ENCODE measurements at regions not wholly inside any gene's neighbourhood (a gene's known extent, or its start where the extent isn't known, plus 50 kb on each side); places are given as distances from the start of the nearest gene placed in this dataset.

GRCh38 chr3:82495655-82496054 is 734.2 kb upstream of the GBE1 start:
- no peak overlapping the region for H3K4me3 ChIP-seq
- 74 to 79% methylated on average over 2 of the region's 2 CpGs for WGBS, 2 donors
- no peak for DNase-seq
- intact Hi-C loops (cut with DNase I): no loop called here
- no peaks in the 10 kb centered on the region for H3K27me3 ChIP-seq
- no peak for ATAC-seq
- H3K36me3 ChIP-seq: no peaks in the 10 kb centered on the region
- no peak for TF ChIP-seq CTCF (IDR thresholded peaks at IDR 0.05)
- no peaks in the 10 kb centered on the region for H3K4me1 ChIP-seq
- no peaks in the 10 kb centered on the region for H3K9me3 ChIP-seq
- H3K27ac ChIP-seq: no peak overlapping the region

GRCh38 chr3:82494977-82495489 is 733.6 kb upstream of the GBE1 start:
- intact Hi-C loops (cut with DNase I): no loop called here
- H3K9me3 ChIP-seq: no peaks in the 10 kb centered on the region
- ATAC-seq: no peak
- no peak for DNase-seq
- no peak for TF ChIP-seq CTCF (IDR thresholded peaks at IDR 0.05)
- H3K27ac ChIP-seq: no peak overlapping the region
- no peaks in the 10 kb centered on the region for H3K4me1 ChIP-seq
- WGBS, 2 donors: 93 to 96% methylated on average over 1 of the region's 1 CpG
- no peak overlapping the region for H3K4me3 ChIP-seq
- no peaks in the 10 kb centered on the region for H3K27me3 ChIP-seq
- no peaks in the 10 kb centered on the region for H3K36me3 ChIP-seq

- no peaks in the 10 kb centered on the region for H3K4me1 ChIP-seq
- WGBS, 2 donors: 86 to 93% methylated on average over 2 of the region's 2 CpGs
- no peaks in the 10 kb centered on the region for H3K27me3 ChIP-seq
- H3K36me3 ChIP-seq: no peaks in the 10 kb centered on the region
- ATAC-seq (no peak), DNase-seq (no peak)
- no peaks in the 10 kb centered on the region for H3K9me3 ChIP-seq
- intact Hi-C loops (cut with DNase I): no loop called here
- no peak for TF ChIP-seq CTCF (IDR thresholded peaks at IDR 0.05)
- no peak overlapping the region for H3K4me3 ChIP-seq
- H3K27ac ChIP-seq: no peak overlapping the region
These were observed 732.4 kb upstream of the GBE1 start for GRCh38 chr3:82493858-82494257.

DNA sequence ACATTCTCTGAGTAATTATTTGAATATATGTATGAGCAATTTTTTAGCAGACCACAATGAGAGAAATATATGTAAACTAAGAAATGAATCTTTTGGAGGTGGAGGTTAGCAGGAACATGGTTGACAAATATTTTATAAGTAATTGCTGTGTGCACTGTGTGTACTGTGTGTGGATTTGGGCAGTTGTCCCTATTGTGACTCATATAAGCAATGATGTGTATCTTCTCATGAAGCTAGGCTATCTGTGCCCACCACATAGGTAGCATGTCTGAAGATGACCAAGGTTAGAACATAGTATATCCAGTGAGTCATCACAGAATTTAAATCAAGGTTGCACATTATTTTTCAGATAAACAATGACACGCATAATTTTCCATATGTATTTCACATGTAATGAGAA is 713.9 kb upstream of the GBE1 start:
- no peak for DNase-seq
- Histone ChIP-seq H3K36me3 (no peaks in the 10 kb centered on the region), H3K4me3 (no peak overlapping the region), H3K9me3 (peaks cover 0 to 18% (median 0%) of the 10 kb centered on the region in 11 donors), H3K4me1 (no peaks in the 10 kb centered on the region), H3K27me3 (no peaks in the 10 kb centered on the region), H3K27ac (no peak overlapping the region)
- WGBS, 2 donors: 94% methylated on average over 1 of the region's 1 CpG
- no peak for TF ChIP-seq CTCF (IDR thresholded peaks at IDR 0.05)
- ATAC-seq: no peak
- intact Hi-C loops (cut with DNase I): no loop called here

All from heart right ventricle (tissue), 16 donors.